ENCODE measurements at regions not wholly inside any gene's neighbourhood (a gene's known extent, or its start where the extent isn't known, plus 50 kb on each side); places are given as distances from the start of the nearest gene placed in this dataset.

DNA sequence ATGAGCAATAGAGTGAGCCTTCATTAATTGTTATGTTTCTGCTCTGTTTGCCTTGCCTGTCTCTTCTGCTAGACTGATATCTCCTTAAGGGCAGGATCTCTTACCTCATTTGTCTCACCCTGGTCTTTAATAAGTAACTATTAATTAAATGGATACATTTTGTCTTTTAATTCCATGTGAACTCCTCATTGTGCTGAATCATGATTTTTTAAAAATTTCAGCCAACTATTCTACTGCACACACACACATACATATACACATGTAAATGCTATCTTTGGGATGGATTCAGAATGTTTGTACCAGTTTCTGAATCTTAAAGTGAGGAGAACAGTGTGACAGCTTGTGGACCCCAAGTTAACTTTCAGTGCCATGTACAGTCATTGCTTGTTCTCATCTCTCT lies 731.1 kb upstream of the MAP3K7 start:
- no peak overlapping the region for H3K9ac ChIP-seq (ENCODE audit: low read length in 2 of 2)
- H3K36me3 ChIP-seq (ENCODE audit: control insufficient read depth in 2 of 2, insufficient read depth in 2 of 2, low read length in 2 of 2) = no peaks in the 10 kb centered on the region
- H3K4me3 ChIP-seq (ENCODE audit: low read length in 2 of 2) = no peak overlapping the region
- H3K4me1 ChIP-seq (ENCODE audit: control insufficient read depth, insufficient read depth, low read length) = no peaks in the 10 kb centered on the region
- H3K27ac ChIP-seq (ENCODE audit: low read length) = no peak overlapping the region
- no peaks in the 10 kb centered on the region for H3K27me3 ChIP-seq (ENCODE audit: control insufficient read depth in 1 of 2, insufficient read depth in 2 of 2, low read length in 2 of 2)
- H3K9me3 ChIP-seq (ENCODE audit: control insufficient read depth in 2 of 2, low read length in 2 of 2) = no peaks in the 10 kb centered on the region

- H3K9me3 ChIP-seq (ENCODE audit: control insufficient read depth in 2 of 2, low read length in 2 of 2) = no peaks in the 10 kb centered on the region
- no peak overlapping the region for H3K27ac ChIP-seq (ENCODE audit: low read length)
- H3K27me3 ChIP-seq (ENCODE audit: control insufficient read depth in 1 of 2, insufficient read depth in 2 of 2, low read length in 2 of 2) = no peaks in the 10 kb centered on the region
- H3K36me3 ChIP-seq (ENCODE audit: control insufficient read depth in 2 of 2, insufficient read depth in 2 of 2, low read length in 2 of 2) = no peaks in the 10 kb centered on the region
- no peaks in the 10 kb centered on the region for H3K4me1 ChIP-seq (ENCODE audit: control insufficient read depth, insufficient read depth, low read length)
- H3K4me3 ChIP-seq (ENCODE audit: low read length in 2 of 2) = no peak overlapping the region
- no peak overlapping the region for H3K9ac ChIP-seq (ENCODE audit: low read length in 2 of 2)
Measured at GRCh38 chr6:91317247-91317835, 730.5 kb upstream of the MAP3K7 start.

GRCh38 chr6:91310178-91310577 lies 723.3 kb upstream of the MAP3K7 start:
- H3K9me3 ChIP-seq (ENCODE audit: control insufficient read depth in 2 of 2, low read length in 2 of 2) = no peaks in the 10 kb centered on the region
- no peaks in the 10 kb centered on the region for H3K27me3 ChIP-seq (ENCODE audit: control insufficient read depth in 1 of 2, insufficient read depth in 2 of 2, low read length in 2 of 2)
- H3K9ac ChIP-seq (ENCODE audit: low read length in 2 of 2) = no peak overlapping the region
- H3K36me3 ChIP-seq (ENCODE audit: control insufficient read depth in 2 of 2, insufficient read depth in 2 of 2, low read length in 2 of 2) = no peaks in the 10 kb centered on the region
- H3K4me1 ChIP-seq (ENCODE audit: control insufficient read depth, insufficient read depth, low read length) = no peaks in the 10 kb centered on the region
- no peak overlapping the region for H3K4me3 ChIP-seq (ENCODE audit: low read length in 2 of 2)
- no peak overlapping the region for H3K27ac ChIP-seq (ENCODE audit: low read length)

- Histone ChIP-seq H3K27ac (ENCODE audit: low read length) (no peak overlapping the region), H3K4me3 (ENCODE audit: low read length in 2 of 2) (no peak overlapping the region), H3K9ac (ENCODE audit: low read length in 2 of 2) (no peak overlapping the region), H3K9me3 (ENCODE audit: control insufficient read depth in 2 of 2, low read length in 2 of 2) (no peaks in the 10 kb centered on the region), H3K36me3 (ENCODE audit: control insufficient read depth in 2 of 2, insufficient read depth in 2 of 2, low read length in 2 of 2) (no peaks in the 10 kb centered on the region), H3K4me1 (ENCODE audit: control insufficient read depth, insufficient read depth, low read length) (no peaks in the 10 kb centered on the region), H3K27me3 (ENCODE audit: control insufficient read depth in 1 of 2, insufficient read depth in 2 of 2, low read length in 2 of 2) (no peaks in the 10 kb centered on the region)
Measured at GRCh38 chr6:91305755-91306154, 718.9 kb upstream of the MAP3K7 start.

- no peak overlapping the region for H3K9ac ChIP-seq (ENCODE audit: low read length in 2 of 2)
- H3K4me1 ChIP-seq (ENCODE audit: control insufficient read depth, insufficient read depth, low read length) = no peaks in the 10 kb centered on the region
- H3K4me3 ChIP-seq (ENCODE audit: low read length in 2 of 2) = no peak overlapping the region
- H3K9me3 ChIP-seq (ENCODE audit: control insufficient read depth in 2 of 2, low read length in 2 of 2) = no peaks in the 10 kb centered on the region
- no peaks in the 10 kb centered on the region for H3K36me3 ChIP-seq (ENCODE audit: control insufficient read depth in 2 of 2, insufficient read depth in 2 of 2, low read length in 2 of 2)
- no peak overlapping the region for H3K27ac ChIP-seq (ENCODE audit: low read length)
- no peaks in the 10 kb centered on the region for H3K27me3 ChIP-seq (ENCODE audit: control insufficient read depth in 1 of 2, insufficient read depth in 2 of 2, low read length in 2 of 2)
Measured at GRCh38 chr6:91304521-91304920, 717.6 kb upstream of the MAP3K7 start.

DNA sequence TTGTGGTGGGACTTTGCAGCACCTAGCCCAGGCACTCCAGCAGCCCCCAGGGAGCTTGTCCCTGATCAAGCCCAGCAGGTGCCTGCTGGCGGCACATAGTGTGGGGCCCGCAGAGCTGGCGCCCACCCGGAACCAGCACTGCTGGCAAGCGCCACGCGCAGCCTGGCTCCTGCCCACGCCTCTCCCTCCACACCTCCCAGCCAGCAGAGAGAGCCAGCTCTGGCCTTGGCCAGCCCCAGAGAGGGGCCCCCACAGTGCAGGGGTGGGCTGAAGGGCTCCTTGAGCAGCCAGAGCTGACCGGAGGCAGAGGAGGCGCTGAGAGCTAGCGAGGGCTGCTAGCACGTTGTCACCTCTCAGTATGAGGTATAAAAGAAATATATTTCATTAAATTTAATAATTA lies 716.5 kb upstream of the MAP3K7 start:
- no peaks in the 10 kb centered on the region for H3K36me3 ChIP-seq (ENCODE audit: control insufficient read depth in 2 of 2, insufficient read depth in 2 of 2, low read length in 2 of 2)
- H3K27ac ChIP-seq (ENCODE audit: low read length) = no peak overlapping the region
- H3K27me3 ChIP-seq (ENCODE audit: control insufficient read depth in 1 of 2, insufficient read depth in 2 of 2, low read length in 2 of 2) = no peaks in the 10 kb centered on the region
- H3K4me1 ChIP-seq (ENCODE audit: control insufficient read depth, insufficient read depth, low read length) = no peaks in the 10 kb centered on the region
- no peak overlapping the region for H3K9ac ChIP-seq (ENCODE audit: low read length in 2 of 2)
- no peak overlapping the region for H3K4me3 ChIP-seq (ENCODE audit: low read length in 2 of 2)
- no peaks in the 10 kb centered on the region for H3K9me3 ChIP-seq (ENCODE audit: control insufficient read depth in 2 of 2, low read length in 2 of 2)

DNA sequence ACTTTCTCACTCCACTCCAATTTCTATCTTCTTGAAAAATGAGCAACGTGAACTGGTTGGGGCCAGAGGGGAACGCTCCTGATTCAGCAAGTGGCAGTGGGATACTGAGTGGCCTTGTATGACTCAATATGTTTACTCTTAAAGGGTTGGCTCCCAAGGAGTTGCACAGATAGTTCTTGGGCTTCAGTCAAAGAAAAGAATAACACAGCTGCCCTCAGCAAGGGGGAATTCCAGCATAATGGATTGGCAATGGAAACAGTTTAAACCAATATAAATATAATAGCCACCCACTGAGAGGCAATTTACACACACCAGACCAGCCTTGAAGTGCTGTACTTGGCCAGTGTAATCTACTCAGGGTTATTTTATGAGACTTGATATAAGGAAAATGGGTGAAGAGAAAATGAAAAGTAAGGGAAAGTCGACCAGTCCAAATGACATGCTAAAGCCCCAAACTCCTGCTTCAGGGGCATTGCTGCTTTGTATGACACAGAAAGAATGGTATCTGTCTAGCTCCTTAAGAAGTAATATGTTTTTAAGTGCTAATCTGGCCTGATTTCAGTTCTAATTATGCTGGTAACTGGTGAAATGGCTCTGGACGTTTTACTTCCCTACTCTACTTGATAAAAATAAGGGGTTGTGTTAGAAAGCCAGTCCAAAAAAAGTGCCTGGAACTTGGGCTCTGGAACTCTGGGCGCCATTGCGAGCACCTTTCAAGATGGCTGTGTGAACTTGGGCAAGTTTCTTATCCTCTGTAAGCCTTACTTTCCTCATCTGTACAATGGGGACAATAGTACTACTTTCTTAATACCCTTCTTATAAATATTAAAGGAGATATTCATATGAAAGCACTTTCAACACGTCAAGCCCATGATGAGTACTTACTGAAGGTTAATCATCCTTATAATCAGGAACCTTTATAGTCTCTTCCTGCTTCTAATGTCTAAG lies 712.9 kb upstream of the MAP3K7 start:
- H3K36me3 ChIP-seq (ENCODE audit: control insufficient read depth in 2 of 2, insufficient read depth in 2 of 2, low read length in 2 of 2) = no peaks in the 10 kb centered on the region
- H3K4me3 ChIP-seq (ENCODE audit: low read length in 2 of 2) = no peak overlapping the region
- no peak overlapping the region for H3K9ac ChIP-seq (ENCODE audit: low read length in 2 of 2)
- H3K4me1 ChIP-seq (ENCODE audit: control insufficient read depth, insufficient read depth, low read length) = no peaks in the 10 kb centered on the region
- H3K27me3 ChIP-seq (ENCODE audit: control insufficient read depth in 1 of 2, insufficient read depth in 2 of 2, low read length in 2 of 2) = no peaks in the 10 kb centered on the region
- no peaks in the 10 kb centered on the region for H3K9me3 ChIP-seq (ENCODE audit: control insufficient read depth in 2 of 2, low read length in 2 of 2)
- H3K27ac ChIP-seq (ENCODE audit: low read length) = no peak overlapping the region

- H3K27ac ChIP-seq (ENCODE audit: low read length) = no peak overlapping the region
- no peak overlapping the region for H3K4me3 ChIP-seq (ENCODE audit: low read length in 2 of 2)
- H3K4me1 ChIP-seq (ENCODE audit: control insufficient read depth, insufficient read depth, low read length) = no peaks in the 10 kb centered on the region
- no peaks in the 10 kb centered on the region for H3K9me3 ChIP-seq (ENCODE audit: control insufficient read depth in 2 of 2, low read length in 2 of 2)
- H3K36me3 ChIP-seq (ENCODE audit: control insufficient read depth in 2 of 2, insufficient read depth in 2 of 2, low read length in 2 of 2) = no peaks in the 10 kb centered on the region
- no peak overlapping the region for H3K9ac ChIP-seq (ENCODE audit: low read length in 2 of 2)
- H3K27me3 ChIP-seq (ENCODE audit: control insufficient read depth in 1 of 2, insufficient read depth in 2 of 2, low read length in 2 of 2) = no peaks in the 10 kb centered on the region
Measured at GRCh38 chr6:91298543-91299145, 711.8 kb upstream of the MAP3K7 start.

GRCh38 chr6:91293395-91293794 lies 706.5 kb upstream of the MAP3K7 start:
- Histone ChIP-seq H3K4me3 (ENCODE audit: low read length in 2 of 2) (no peak overlapping the region), H3K36me3 (ENCODE audit: control insufficient read depth in 2 of 2, insufficient read depth in 2 of 2, low read length in 2 of 2) (no peaks in the 10 kb centered on the region), H3K9me3 (ENCODE audit: control insufficient read depth in 2 of 2, low read length in 2 of 2) (no peaks in the 10 kb centered on the region), H3K27me3 (ENCODE audit: control insufficient read depth in 1 of 2, insufficient read depth in 2 of 2, low read length in 2 of 2) (no peaks in the 10 kb centered on the region), H3K27ac (ENCODE audit: low read length) (no peak overlapping the region), H3K9ac (ENCODE audit: low read length in 2 of 2) (no peak overlapping the region), H3K4me1 (ENCODE audit: control insufficient read depth, insufficient read depth, low read length) (no peaks in the 10 kb centered on the region)

DNA sequence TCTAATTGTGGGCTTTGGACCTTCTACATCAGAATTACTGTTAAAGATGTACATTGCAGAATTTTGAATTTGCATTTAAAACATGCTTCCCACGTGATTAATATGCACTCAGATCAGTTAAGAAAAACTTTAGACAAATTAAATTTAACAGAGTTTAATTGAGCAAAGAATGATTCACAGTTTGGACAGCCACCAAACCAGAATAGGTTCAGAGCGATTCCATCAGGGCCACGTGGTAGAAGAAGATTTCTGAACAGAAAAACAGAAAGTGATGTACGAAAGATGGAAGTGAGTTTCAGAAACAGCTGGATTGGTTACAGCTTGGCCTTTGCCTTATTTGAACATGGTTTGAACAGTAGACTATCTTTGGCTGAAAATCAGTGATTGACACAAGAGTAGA lies 704.2 kb upstream of the MAP3K7 start:
- Histone ChIP-seq H3K27me3 (ENCODE audit: control insufficient read depth in 1 of 2, insufficient read depth in 2 of 2, low read length in 2 of 2) (no peaks in the 10 kb centered on the region), H3K4me1 (ENCODE audit: control insufficient read depth, insufficient read depth, low read length) (no peaks in the 10 kb centered on the region), H3K27ac (ENCODE audit: low read length) (no peak overlapping the region), H3K36me3 (ENCODE audit: control insufficient read depth in 2 of 2, insufficient read depth in 2 of 2, low read length in 2 of 2) (no peaks in the 10 kb centered on the region), H3K9ac (ENCODE audit: low read length in 2 of 2) (no peak overlapping the region), H3K4me3 (ENCODE audit: low read length in 2 of 2) (no peak overlapping the region), H3K9me3 (ENCODE audit: control insufficient read depth in 2 of 2, low read length in 2 of 2) (no peaks in the 10 kb centered on the region)

DNA sequence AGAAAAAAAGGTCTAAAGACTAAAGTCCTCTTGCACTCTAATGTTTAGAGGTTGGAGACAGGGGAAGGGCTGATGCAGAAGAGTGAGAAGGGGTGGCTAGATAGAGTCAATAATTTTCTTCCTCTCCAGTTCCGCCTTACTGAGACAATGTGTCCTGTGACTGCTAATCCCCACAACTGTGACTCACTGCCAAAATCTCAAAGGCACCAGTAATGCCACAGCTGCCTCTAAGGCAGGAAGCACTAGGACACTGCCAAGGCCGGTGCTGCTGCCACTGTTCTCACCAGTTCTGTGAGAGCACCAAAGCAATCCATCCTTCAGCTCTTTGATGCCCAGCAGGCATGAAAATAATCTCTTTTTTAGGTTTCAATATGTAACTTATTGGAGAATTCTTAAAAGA lies 701.9 kb upstream of the MAP3K7 start:
- no peaks in the 10 kb centered on the region for H3K27me3 ChIP-seq (ENCODE audit: control insufficient read depth in 1 of 2, insufficient read depth in 2 of 2, low read length in 2 of 2)
- H3K9ac ChIP-seq (ENCODE audit: low read length in 2 of 2) = no peak overlapping the region
- H3K27ac ChIP-seq (ENCODE audit: low read length) = no peak overlapping the region
- H3K36me3 ChIP-seq (ENCODE audit: control insufficient read depth in 2 of 2, insufficient read depth in 2 of 2, low read length in 2 of 2) = no peaks in the 10 kb centered on the region
- no peak overlapping the region for H3K4me3 ChIP-seq (ENCODE audit: low read length in 2 of 2)
- no peaks in the 10 kb centered on the region for H3K9me3 ChIP-seq (ENCODE audit: control insufficient read depth in 2 of 2, low read length in 2 of 2)
- no peaks in the 10 kb centered on the region for H3K4me1 ChIP-seq (ENCODE audit: control insufficient read depth, insufficient read depth, low read length)

Measured in stomach smooth muscle (tissue), 2 donors.